NT2/D1 (cell line): ENCODE measurements at regions not wholly inside any gene's neighbourhood (a gene's known extent, or its start where the extent isn't known, plus 50 kb on each side); places are given as distances from the start of the nearest gene placed in this dataset.

Experiments
- YY1 ChIP-seq: IDR thresholded peaks from 2 replicates; pipeline ENCODE4 v1.6.1; 2011; ENCODE audit not compliant: insufficient read length, insufficient read depth
- ZNF274 ChIP-seq: IDR thresholded peaks from 2 replicates; pipeline ENCODE4 v1.6.1; 2011; ENCODE audit warnings: mild to moderate bottlenecking, low read depth, low read length

DNA sequence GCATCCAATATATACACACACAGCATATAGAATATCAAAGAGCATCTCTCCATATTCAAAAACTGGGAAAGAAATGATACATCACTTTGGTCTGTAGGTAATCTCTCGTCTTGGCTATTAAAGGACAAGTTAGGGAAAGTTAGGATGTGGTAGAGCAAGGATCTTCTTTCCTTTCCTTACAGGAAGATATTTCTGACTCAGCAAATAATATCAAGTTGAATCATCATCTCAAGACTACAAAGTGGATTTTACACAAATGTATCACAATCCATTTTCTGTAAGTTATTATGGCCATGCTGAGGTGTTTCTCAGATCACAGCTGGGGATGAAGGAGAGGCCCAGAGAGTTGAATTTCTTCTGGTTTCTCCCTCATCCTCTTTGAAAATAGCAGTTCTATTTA is 651.7 kb upstream of the CCNG1 start:
- TF ChIP-seq ZNF274 (no peak), YY1 (no peak)
